ENCODE measurements at regions not wholly inside any gene's neighbourhood (a gene's known extent, or its start where the extent isn't known, plus 50 kb on each side); places are given as distances from the start of the nearest gene placed in this dataset.

DNA sequence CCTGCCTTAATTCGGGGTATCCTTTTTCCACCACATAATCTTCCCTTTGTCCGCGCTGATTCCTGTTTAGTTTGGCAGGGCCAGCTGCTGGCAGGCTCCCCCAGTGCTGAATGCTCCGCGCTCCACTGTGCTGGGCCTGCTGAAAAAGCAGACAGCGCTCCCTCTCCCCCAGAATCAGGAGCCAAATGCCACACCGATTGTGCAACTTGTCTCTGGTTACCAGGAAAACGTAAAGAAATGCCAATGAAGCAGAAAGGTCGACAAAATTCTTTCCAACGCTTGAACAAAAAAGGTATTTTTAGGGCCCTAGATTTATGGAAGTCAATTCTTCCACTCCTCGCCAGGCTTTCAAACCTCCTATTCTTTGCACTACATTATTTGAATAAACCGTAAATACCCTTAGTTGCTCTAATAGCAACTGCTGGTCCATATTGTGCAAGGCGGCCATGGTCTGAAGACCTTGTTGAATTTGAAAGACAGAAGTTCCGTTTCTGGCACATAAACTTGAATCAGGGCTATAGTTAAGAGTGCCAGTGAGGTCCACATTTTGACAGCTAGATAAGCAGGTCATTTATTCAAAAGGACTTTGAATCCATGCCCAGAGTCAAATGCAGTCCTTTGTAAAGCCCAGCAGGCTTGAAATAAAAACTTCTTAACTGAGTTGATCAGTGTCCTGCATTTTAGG, 206.7 kb upstream of the RFC3 start:
- H3K27ac ChIP-seq (ENCODE audit: low read depth in 1 of 2, low read length in 2 of 2), result peak overlapping the region; percentile 91 to 98
- H3K27me3 ChIP-seq (ENCODE audit: control insufficient read depth in 4 of 4, insufficient read depth in 4 of 4, low read length in 3 of 4), result no peaks in the 10 kb centered on the region
- no peaks in the 10 kb centered on the region for H3K9me3 ChIP-seq (ENCODE audit: control insufficient read depth in 4 of 4, low read length in 3 of 4)
- peak overlapping the region in 1 of 2 donors; percentile 76 for H3K9ac ChIP-seq (ENCODE audit: low read depth in 1 of 2, low read length in 2 of 2)
- DNase-seq (ENCODE audit: low spot score), result no peak
- TF ChIP-seq HNF4A (conservative IDR thresholded peaks at IDR 0.05) (peak; percentile 87 to 91), TAF1 (conservative IDR thresholded peaks at IDR 0.05) (peak; percentile 39), FOXA2 (IDR thresholded peaks at IDR 0.05) (peak; percentile 19), RXRA (IDR thresholded peaks at IDR 0.05) (peak; percentile 74 to 75), HNF4G (IDR thresholded peaks at IDR 0.05) (peak; percentile 61), GABPA (IDR thresholded peaks at IDR 0.05 in 1 of 2, conservative IDR thresholded peaks at IDR 0.05 in 1 of 2) (peak in 1 of 2 donors; percentile 34), FOXA1 (IDR thresholded peaks at IDR 0.05) (no peak), EGR1 (IDR thresholded peaks at IDR 0.05; ENCODE audit: low read depth in 2 of 2) (no peak), YY1 (IDR thresholded peaks at IDR 0.05) (peak; percentile 72), RAD21 (IDR thresholded peaks at IDR 0.05) (peak; percentile 22 to 31), JUND (IDR thresholded peaks at IDR 0.05) (peak in 1 of 2 donors; percentile 68), SP1 (IDR thresholded peaks at IDR 0.05) (peak; percentile 90), NR2F2 (IDR thresholded peaks at IDR 0.05) (peak; percentile 59)
- TF ChIP-seq, protein P1, sequence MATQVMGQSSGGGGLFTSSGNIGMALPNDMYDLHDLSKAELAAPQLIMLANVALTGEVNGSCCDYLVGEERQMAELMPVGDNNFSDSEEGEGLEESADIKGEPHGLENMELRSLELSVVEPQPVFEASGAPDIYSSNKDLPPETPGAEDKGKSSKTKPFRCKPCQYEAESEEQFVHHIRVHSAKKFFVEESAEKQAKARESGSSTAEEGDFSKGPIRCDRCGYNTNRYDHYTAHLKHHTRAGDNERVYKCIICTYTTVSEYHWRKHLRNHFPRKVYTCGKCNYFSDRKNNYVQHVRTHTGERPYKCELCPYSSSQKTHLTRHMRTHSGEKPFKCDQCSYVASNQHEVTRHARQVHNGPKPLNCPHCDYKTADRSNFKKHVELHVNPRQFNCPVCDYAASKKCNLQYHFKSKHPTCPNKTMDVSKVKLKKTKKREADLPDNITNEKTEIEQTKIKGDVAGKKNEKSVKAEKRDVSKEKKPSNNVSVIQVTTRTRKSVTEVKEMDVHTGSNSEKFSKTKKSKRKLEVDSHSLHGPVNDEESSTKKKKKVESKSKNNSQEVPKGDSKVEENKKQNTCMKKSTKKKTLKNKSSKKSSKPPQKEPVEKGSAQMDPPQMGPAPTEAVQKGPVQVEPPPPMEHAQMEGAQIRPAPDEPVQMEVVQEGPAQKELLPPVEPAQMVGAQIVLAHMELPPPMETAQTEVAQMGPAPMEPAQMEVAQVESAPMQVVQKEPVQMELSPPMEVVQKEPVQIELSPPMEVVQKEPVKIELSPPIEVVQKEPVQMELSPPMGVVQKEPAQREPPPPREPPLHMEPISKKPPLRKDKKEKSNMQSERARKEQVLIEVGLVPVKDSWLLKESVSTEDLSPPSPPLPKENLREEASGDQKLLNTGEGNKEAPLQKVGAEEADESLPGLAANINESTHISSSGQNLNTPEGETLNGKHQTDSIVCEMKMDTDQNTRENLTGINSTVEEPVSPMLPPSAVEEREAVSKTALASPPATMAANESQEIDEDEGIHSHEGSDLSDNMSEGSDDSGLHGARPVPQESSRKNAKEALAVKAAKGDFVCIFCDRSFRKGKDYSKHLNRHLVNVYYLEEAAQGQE (IDR thresholded peaks at IDR 0.05), result peak; percentile 35
- TF ChIP-seq, protein P2, sequence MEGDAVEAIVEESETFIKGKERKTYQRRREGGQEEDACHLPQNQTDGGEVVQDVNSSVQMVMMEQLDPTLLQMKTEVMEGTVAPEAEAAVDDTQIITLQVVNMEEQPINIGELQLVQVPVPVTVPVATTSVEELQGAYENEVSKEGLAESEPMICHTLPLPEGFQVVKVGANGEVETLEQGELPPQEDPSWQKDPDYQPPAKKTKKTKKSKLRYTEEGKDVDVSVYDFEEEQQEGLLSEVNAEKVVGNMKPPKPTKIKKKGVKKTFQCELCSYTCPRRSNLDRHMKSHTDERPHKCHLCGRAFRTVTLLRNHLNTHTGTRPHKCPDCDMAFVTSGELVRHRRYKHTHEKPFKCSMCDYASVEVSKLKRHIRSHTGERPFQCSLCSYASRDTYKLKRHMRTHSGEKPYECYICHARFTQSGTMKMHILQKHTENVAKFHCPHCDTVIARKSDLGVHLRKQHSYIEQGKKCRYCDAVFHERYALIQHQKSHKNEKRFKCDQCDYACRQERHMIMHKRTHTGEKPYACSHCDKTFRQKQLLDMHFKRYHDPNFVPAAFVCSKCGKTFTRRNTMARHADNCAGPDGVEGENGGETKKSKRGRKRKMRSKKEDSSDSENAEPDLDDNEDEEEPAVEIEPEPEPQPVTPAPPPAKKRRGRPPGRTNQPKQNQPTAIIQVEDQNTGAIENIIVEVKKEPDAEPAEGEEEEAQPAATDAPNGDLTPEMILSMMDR (IDR thresholded peaks at IDR 0.05; ENCODE audit: low read depth, low read length, missing input control), result no peak
- TF ChIP-seq, protein P3, sequence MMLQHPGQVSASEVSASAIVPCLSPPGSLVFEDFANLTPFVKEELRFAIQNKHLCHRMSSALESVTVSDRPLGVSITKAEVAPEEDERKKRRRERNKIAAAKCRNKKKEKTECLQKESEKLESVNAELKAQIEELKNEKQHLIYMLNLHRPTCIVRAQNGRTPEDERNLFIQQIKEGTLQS (IDR thresholded peaks at IDR 0.05), result no peak
- TF ChIP-seq, protein P4, sequence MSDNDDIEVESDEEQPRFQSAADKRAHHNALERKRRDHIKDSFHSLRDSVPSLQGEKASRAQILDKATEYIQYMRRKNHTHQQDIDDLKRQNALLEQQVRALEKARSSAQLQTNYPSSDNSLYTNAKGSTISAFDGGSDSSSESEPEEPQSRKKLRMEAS (IDR thresholded peaks at IDR 0.05), result peak; percentile 51
- TF ChIP-seq, protein P5, sequence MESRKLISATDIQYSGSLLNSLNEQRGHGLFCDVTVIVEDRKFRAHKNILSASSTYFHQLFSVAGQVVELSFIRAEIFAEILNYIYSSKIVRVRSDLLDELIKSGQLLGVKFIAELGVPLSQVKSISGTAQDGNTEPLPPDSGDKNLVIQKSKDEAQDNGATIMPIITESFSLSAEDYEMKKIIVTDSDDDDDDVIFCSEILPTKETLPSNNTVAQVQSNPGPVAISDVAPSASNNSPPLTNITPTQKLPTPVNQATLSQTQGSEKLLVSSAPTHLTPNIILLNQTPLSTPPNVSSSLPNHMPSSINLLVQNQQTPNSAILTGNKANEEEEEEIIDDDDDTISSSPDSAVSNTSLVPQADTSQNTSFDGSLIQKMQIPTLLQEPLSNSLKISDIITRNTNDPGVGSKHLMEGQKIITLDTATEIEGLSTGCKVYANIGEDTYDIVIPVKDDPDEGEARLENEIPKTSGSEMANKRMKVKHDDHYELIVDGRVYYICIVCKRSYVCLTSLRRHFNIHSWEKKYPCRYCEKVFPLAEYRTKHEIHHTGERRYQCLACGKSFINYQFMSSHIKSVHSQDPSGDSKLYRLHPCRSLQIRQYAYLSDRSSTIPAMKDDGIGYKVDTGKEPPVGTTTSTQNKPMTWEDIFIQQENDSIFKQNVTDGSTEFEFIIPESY (IDR thresholded peaks at IDR 0.05), result peak; percentile 30
- WGBS, result 26% methylated on average over 14 of the region's 14 CpGs
- peak overlapping the region in 2 of 3 donors; percentile 46 to 65 for H3K4me3 ChIP-seq (ENCODE audit: low read depth in 1 of 3, low read length in 3 of 3)
- no peaks in the 10 kb centered on the region for H3K36me3 ChIP-seq (ENCODE audit: control insufficient read depth in 4 of 4, insufficient read depth in 3 of 4, low read depth in 1 of 4, low read length in 3 of 4)
- peaks cover 3 to 53% (median 30%) of the 10 kb centered on the region in 4 donors for H3K4me1 ChIP-seq (ENCODE audit: control insufficient read depth in 4 of 4, insufficient read depth in 4 of 4, low read length in 3 of 4)
